Thymus (tissue), 11 donors: ENCODE measurements at regions not wholly inside any gene's neighbourhood (a gene's known extent, or its start where the extent isn't known, plus 50 kb on each side); places are given as distances from the start of the nearest gene placed in this dataset.

ENCODE experiments used
- DNase-seq, 9 donors: peaks; one replicate each; pipeline ENCODE4 v3.0.0-alpha.2; 2013; ENCODE audit warnings: low spot score in 9 of 9, low read depth in 6 of 9, missing footprints in 1 of 9
- H3K27ac ChIP-seq, 2 donors: one replicate each; pipeline ENCODE4 v1.5.1; 2013; ENCODE audit warnings: control low read depth in 1 of 2, low read depth in 1 of 2, low read length in 1 of 2, mild to moderate bottlenecking in 1 of 2, moderate library complexity in 1 of 2
- H3K27me3 ChIP-seq, 2 donors: one replicate each; pipeline ENCODE4 v1.5.1; 2013; ENCODE audit warnings: low read length in 1 of 2; ENCODE audit not compliant: control insufficient read depth in 2 of 2, insufficient read depth in 1 of 2
- H3K36me3 ChIP-seq, 2 donors: one replicate each; pipeline ENCODE4 v1.5.1; 2013; ENCODE audit warnings: low read length in 1 of 2, mild to moderate bottlenecking in 1 of 2, moderate library complexity in 1 of 2; ENCODE audit not compliant: control insufficient read depth in 2 of 2, insufficient read depth in 2 of 2
- H3K4me1 ChIP-seq, 2 donors: one replicate each; pipeline ENCODE4 v1.5.1; 2013; ENCODE audit warnings: low read length in 2 of 2; ENCODE audit not compliant: control insufficient read depth in 2 of 2, insufficient read depth in 2 of 2
- H3K4me3 ChIP-seq, 2 donors: one replicate each; pipeline ENCODE4 v1.5.1; 2013; ENCODE audit warnings: low read length in 2 of 2, control low read depth in 1 of 2, mild to moderate bottlenecking in 1 of 2
- H3K9me3 ChIP-seq, 2 donors: one replicate each; pipeline ENCODE4 v1.5.1; 2013; ENCODE audit warnings: low read length in 1 of 2, mild to moderate bottlenecking in 1 of 2; ENCODE audit not compliant: control insufficient read depth in 2 of 2, insufficient read depth in 1 of 2
- WGBS: extraction: QIAGEN DNeasy Blood & Tissue Kit; methylation state at CpG from one replicate; pipeline ENCODE4 v1.1.7; 2013; 5-methylcytosine and 5-hydroxymethylcytosine counted together
- donor health status: healthy.

GRCh38 chr3:64295594-64295993 is 70.3 kb upstream of the PRICKLE2 start:
- H3K4me3 ChIP-seq = no peak overlapping the region
- H3K4me1 ChIP-seq = no peaks in the 10 kb centered on the region
- no peaks in the 10 kb centered on the region for H3K27me3 ChIP-seq
- H3K36me3 ChIP-seq = no peaks in the 10 kb centered on the region
- no peak overlapping the region for H3K27ac ChIP-seq
- WGBS = 88% methylated on average over 5 of the region's 5 CpGs
- peaks cover 0 to 2% of the 10 kb centered on the region in 2 donors for H3K9me3 ChIP-seq
- no peak for DNase-seq

- Histone ChIP-seq H3K36me3 (no peaks in the 10 kb centered on the region), H3K4me1 (no peaks in the 10 kb centered on the region), H3K27ac (no peak overlapping the region), H3K9me3 (peaks cover 0 to 2% of the 10 kb centered on the region in 2 donors), H3K4me3 (no peak overlapping the region), H3K27me3 (no peaks in the 10 kb centered on the region)
- 88% methylated on average over 2 of the region's 2 CpGs for WGBS
- DNase-seq = no peak
Observed at GRCh38 chr3:64294771-64295170, 69.5 kb upstream of the PRICKLE2 start.

GRCh38 chr3:64293121-64293520 is 67.9 kb upstream of the PRICKLE2 start:
- Histone ChIP-seq H3K9me3 (peaks cover 0 to 2% of the 10 kb centered on the region in 2 donors), H3K4me3 (no peak overlapping the region), H3K27me3 (no peaks in the 10 kb centered on the region), H3K36me3 (no peaks in the 10 kb centered on the region), H3K4me1 (no peaks in the 10 kb centered on the region), H3K27ac (no peak overlapping the region)
- 95% methylated on average over 9 of the region's 9 CpGs for WGBS
- DNase-seq = no peak

- Histone ChIP-seq H3K27me3 (no peaks in the 10 kb centered on the region), H3K36me3 (no peaks in the 10 kb centered on the region), H3K9me3 (peaks cover 0 to under 1% of the 10 kb centered on the region in 2 donors), H3K27ac (no peak overlapping the region), H3K4me3 (no peak overlapping the region), H3K4me1 (no peaks in the 10 kb centered on the region)
- DNase-seq = no peak
- 95% methylated on average over 4 of the region's 4 CpGs for WGBS
Observed at GRCh38 chr3:64291956-64292355, 66.7 kb upstream of the PRICKLE2 start.

- Histone ChIP-seq H3K4me3 (no peak overlapping the region), H3K9me3 (no peaks in the 10 kb centered on the region), H3K4me1 (no peaks in the 10 kb centered on the region), H3K27me3 (no peaks in the 10 kb centered on the region), H3K36me3 (no peaks in the 10 kb centered on the region), H3K27ac (no peak overlapping the region)
- DNase-seq = no peak
- 86% methylated on average over 3 of the region's 3 CpGs for WGBS
Observed at GRCh38 chr3:64291345-64291744, 66.1 kb upstream of the PRICKLE2 start.

- DNase-seq = no peak
- 93% methylated on average over 5 of the region's 5 CpGs for WGBS
- Histone ChIP-seq H3K27me3 (no peaks in the 10 kb centered on the region), H3K4me3 (no peak overlapping the region), H3K9me3 (no peaks in the 10 kb centered on the region), H3K4me1 (no peaks in the 10 kb centered on the region), H3K27ac (no peak overlapping the region), H3K36me3 (no peaks in the 10 kb centered on the region)
Observed at GRCh38 chr3:64290864-64291263, 65.6 kb upstream of the PRICKLE2 start.

GRCh38 chr3:64290161-64290560 is 64.9 kb upstream of the PRICKLE2 start:
- Histone ChIP-seq H3K36me3 (no peaks in the 10 kb centered on the region), H3K4me1 (no peaks in the 10 kb centered on the region), H3K27ac (no peak overlapping the region), H3K27me3 (no peaks in the 10 kb centered on the region), H3K4me3 (no peak overlapping the region), H3K9me3 (no peaks in the 10 kb centered on the region)
- no peak for DNase-seq
- WGBS = 60% methylated on average over 5 of the region's 5 CpGs

- no peaks in the 10 kb centered on the region for H3K9me3 ChIP-seq
- H3K27ac ChIP-seq = no peak overlapping the region
- H3K36me3 ChIP-seq = no peaks in the 10 kb centered on the region
- DNase-seq = no peak
- no peak overlapping the region for H3K4me3 ChIP-seq
- H3K27me3 ChIP-seq = no peaks in the 10 kb centered on the region
- no peaks in the 10 kb centered on the region for H3K4me1 ChIP-seq
Observed at GRCh38 chr3:64289622-64290021, 64.4 kb upstream of the PRICKLE2 start.

GRCh38 chr3:64278625-64279024 is 53.4 kb upstream of the PRICKLE2 start:
- H3K4me3 ChIP-seq = no peak overlapping the region
- H3K4me1 ChIP-seq = no peaks in the 10 kb centered on the region
- no peaks in the 10 kb centered on the region for H3K9me3 ChIP-seq
- H3K27ac ChIP-seq = no peak overlapping the region
- 97% methylated on average over 5 of the region's 5 CpGs for WGBS
- no peaks in the 10 kb centered on the region for H3K36me3 ChIP-seq
- no peaks in the 10 kb centered on the region for H3K27me3 ChIP-seq
- DNase-seq = no peak

GRCh38 chr3:64276131-64276530 is 50.9 kb upstream of the PRICKLE2 start:
- 75% methylated on average over 3 of the region's 3 CpGs for WGBS
- no peaks in the 10 kb centered on the region for H3K4me1 ChIP-seq

More at GRCh38 chr3:64276131-64276530, 50.9 kb upstream of the PRICKLE2 start:
- H3K27me3 ChIP-seq = no peaks in the 10 kb centered on the region
- no peak for DNase-seq
- no peaks in the 10 kb centered on the region for H3K9me3 ChIP-seq
- no peak overlapping the region for H3K4me3 ChIP-seq
- no peaks in the 10 kb centered on the region for H3K36me3 ChIP-seq
- no peak overlapping the region for H3K27ac ChIP-seq
